ENCODE measurements at regions not wholly inside any gene's neighbourhood (a gene's known extent, or its start where the extent isn't known, plus 50 kb on each side); places are given as distances from the start of the nearest gene placed in this dataset.
"Not testable (repeated sequence)": the region's sequence is repeated elsewhere in the genome, so short reads cannot be mapped to it uniquely, and the experiment has no call there.

- no peak for DNase-seq (ENCODE audit: low read depth)
These were observed 405.1 kb upstream of the MCTP2 start for GRCh38 chr15:93826293-93826692.

GRCh38 chr15:93825682-93826081 lies 405.7 kb upstream of the MCTP2 start:
- no peak for DNase-seq (ENCODE audit: low read depth)

GRCh38 chr15:93823971-93824913 lies 407.1 kb upstream of the MCTP2 start:
- DNase-seq (ENCODE audit: low read depth) = no peak

- no peak for DNase-seq (ENCODE audit: low read depth)
These were observed 410.8 kb upstream of the MCTP2 start for GRCh38 chr15:93820566-93820965.

- no peak for DNase-seq (ENCODE audit: low read depth)
These were observed 411.5 kb upstream of the MCTP2 start for GRCh38 chr15:93819826-93820225.

- no peak for DNase-seq (ENCODE audit: low read depth)
These were observed 414.5 kb upstream of the MCTP2 start for GRCh38 chr15:93816815-93817214.

GRCh38 chr15:93811305-93811704 lies 420.1 kb upstream of the MCTP2 start:
- no peak for DNase-seq (ENCODE audit: low read depth)

GRCh38 chr15:93809516-93809915 lies 421.8 kb upstream of the MCTP2 start:
- no peak for DNase-seq (ENCODE audit: low read depth)

GRCh38 chr15:93803421-93804152 lies 427.8 kb upstream of the MCTP2 start:
- DNase-seq (ENCODE audit: low read depth) = no peak

- DNase-seq (ENCODE audit: low read depth) = no peak
These were observed 430.2 kb upstream of the MCTP2 start for GRCh38 chr15:93801206-93801605.

GRCh38 chr15:93800805-93801204 lies 430.6 kb upstream of the MCTP2 start:
- no peak for DNase-seq (ENCODE audit: low read depth)

GRCh38 chr15:93789441-93789840 lies 441.9 kb upstream of the MCTP2 start:
- DNase-seq (ENCODE audit: low read depth) = no peak

- DNase-seq (ENCODE audit: low read depth) = no peak
These were observed 451.3 kb upstream of the MCTP2 start for GRCh38 chr15:93780073-93780472.

GRCh38 chr15:93779341-93779740 lies 452.0 kb upstream of the MCTP2 start:
- DNase-seq (ENCODE audit: low read depth) = no peak

GRCh38 chr15:93771196-93772030 lies 459.9 kb upstream of the MCTP2 start:
- DNase-seq (ENCODE audit: low read depth) = no peak

- no peak for DNase-seq (ENCODE audit: low read depth)
These were observed 460.6 kb upstream of the MCTP2 start for GRCh38 chr15:93770788-93771187.

GRCh38 chr15:93762036-93762435 lies 469.3 kb upstream of the MCTP2 start:
- DNase-seq (ENCODE audit: low read depth) = no peak

- no peak for DNase-seq (ENCODE audit: low read depth)
These were observed 471.7 kb upstream of the MCTP2 start for GRCh38 chr15:93759629-93760028.

GRCh38 chr15:93758824-93759223 lies 472.5 kb upstream of the MCTP2 start:
- DNase-seq (ENCODE audit: low read depth) = no peak

- DNase-seq (ENCODE audit: low read depth) = no peak
These were observed 482.7 kb upstream of the MCTP2 start for GRCh38 chr15:93748710-93749109.

- DNase-seq (ENCODE audit: low read depth) = not testable (repeated sequence)
These were observed 496.4 kb upstream of the MCTP2 start for GRCh38 chr15:93734976-93735375.

- DNase-seq (ENCODE audit: low read depth) = no peak
These were observed 500.6 kb upstream of the MCTP2 start for GRCh38 chr15:93730724-93731123.

All from LHCN-M2 (cell line).